ENCODE measurements at regions not wholly inside any gene's neighbourhood (a gene's known extent, or its start where the extent isn't known, plus 50 kb on each side); places are given as distances from the start of the nearest gene placed in this dataset.

- Histone ChIP-seq H2AFZ (ENCODE audit: low read depth) (no peak overlapping the region), H3K9me3 (no peaks in the 10 kb centered on the region), H3K4me2 (no peak overlapping the region), H3K27me3 (ENCODE audit: insufficient read depth) (no peaks in the 10 kb centered on the region), H3K4me3 (ENCODE audit: low read depth in 2 of 2, low read length in 1 of 2) (no peak overlapping the region), H3K4me1 (ENCODE audit: control insufficient read depth in 1 of 2, insufficient read depth in 2 of 2, low read depth in 1 of 2, low read length in 1 of 2) (no peaks in the 10 kb centered on the region), H3K27ac (ENCODE audit: low read depth in 2 of 2, low read length in 1 of 2) (no peak overlapping the region), H3K79me2 (ENCODE audit: insufficient read depth) (no peaks in the 10 kb centered on the region), H3K36me3 (replicated peaks in 1 of 2; ENCODE audit: control insufficient read depth in 1 of 2, insufficient read depth in 2 of 2, low read length in 1 of 2) (no peaks in the 10 kb centered on the region), H3F3A (replicated peaks; ENCODE audit: insufficient read depth) (no peaks in the 10 kb centered on the region), H4K20me1 (ENCODE audit: insufficient read depth) (no peaks in the 10 kb centered on the region), H3K9me2 (no peaks in the 10 kb centered on the region), H3K9ac (no peak overlapping the region)
- ChIA-PET CTCF (no interaction called here), POLR2A (no interaction called here)
- WGBS (ENCODE audit: low lambda C conversion rate): 56% methylated on average over 3 of the region's 3 CpGs
- TF ChIP-seq TAF1 (IDR thresholded peaks at IDR 0.05; ENCODE audit: borderline replicate concordance, low read depth, low read length): no peak
- no peak for TF ChIP-seq RFX5 (IDR thresholded peaks at IDR 0.05; ENCODE audit: low read length)
- no peak for TF ChIP-seq JUND (IDR thresholded peaks at IDR 0.05)
- no peak for TF ChIP-seq FOXM1 (IDR thresholded peaks at IDR 0.05; ENCODE audit: low read depth)
- no peak for TF ChIP-seq RAD21 (IDR thresholded peaks at IDR 0.05; ENCODE audit: low read length)
- TF ChIP-seq MEF2A (IDR thresholded peaks at IDR 0.05; ENCODE audit: borderline replicate concordance, low read depth): no peak
- no peak for TF ChIP-seq RCOR1 (IDR thresholded peaks at IDR 0.05; ENCODE audit: low read length)
- no peak for TF ChIP-seq RXRA (IDR thresholded peaks at IDR 0.05; ENCODE audit: borderline replicate concordance, low read depth)
- TF ChIP-seq ZBTB33 (IDR thresholded peaks at IDR 0.05; ENCODE audit: borderline replicate concordance, low read depth): no peak
- TF ChIP-seq POLR2AphosphoS5 (IDR thresholded peaks at IDR 0.05; ENCODE audit: low read depth, low read length): no peak
- TF ChIP-seq TCF12 (IDR thresholded peaks at IDR 0.05): no peak
- no peak for TF ChIP-seq YY1 (IDR thresholded peaks at IDR 0.05; ENCODE audit: low read depth)
- no peak for TF ChIP-seq SMC3 (IDR thresholded peaks at IDR 0.05; ENCODE audit: low read depth, low read length)
- no peak for TF ChIP-seq GATA2 (CRISPR knock-in tag; IDR thresholded peaks at IDR 0.05)
- no peak for TF ChIP-seq ELF1 (IDR thresholded peaks at IDR 0.05)
- TF ChIP-seq, protein P1, sequence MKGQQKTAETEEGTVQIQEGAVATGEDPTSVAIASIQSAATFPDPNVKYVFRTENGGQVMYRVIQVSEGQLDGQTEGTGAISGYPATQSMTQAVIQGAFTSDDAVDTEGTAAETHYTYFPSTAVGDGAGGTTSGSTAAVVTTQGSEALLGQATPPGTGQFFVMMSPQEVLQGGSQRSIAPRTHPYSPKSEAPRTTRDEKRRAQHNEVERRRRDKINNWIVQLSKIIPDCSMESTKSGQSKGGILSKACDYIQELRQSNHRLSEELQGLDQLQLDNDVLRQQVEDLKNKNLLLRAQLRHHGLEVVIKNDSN (IDR thresholded peaks at IDR 0.05; ENCODE audit: borderline replicate concordance, low read depth): no peak
- TF ChIP-seq NRF1 (IDR thresholded peaks at IDR 0.05; ENCODE audit: low read depth, low read length): no peak
- TF ChIP-seq MXI1 (IDR thresholded peaks at IDR 0.05; ENCODE audit: low read depth, low read length): no peak
- no peak for DNase-seq
Measured at GRCh38 chr3:76346690-76347089, 561.3 kb upstream of the ZNF717 start.
